PC-9 (cell line): ENCODE measurements at regions not wholly inside any gene's neighbourhood (a gene's known extent, or its start where the extent isn't known, plus 50 kb on each side); places are given as distances from the start of the nearest gene placed in this dataset.

Source experiments
- BruUV-seq: library from RNA; stranded (reverse); fragments of 400-500 nt; replicated peaks from 2 replicates; lab custom pipeline; 2021; lab: Mats Ljungman, UMichigan
- CTCF ChIA-PET: fragments of 300-600 bp; sonication (Branson Sonifier 250); formaldehyde crosslinking; loops from one replicate; lab custom pipeline; 2022; ENCODE audit warnings: antibody characterized with exemption; lab: Charles Lee
- POLR2A ChIA-PET: fragments of 300-600 bp; sonication (Branson Sonifier 250); formaldehyde crosslinking; loops from one replicate; lab custom pipeline; 2022; ENCODE audit warnings: antibody characterized with exemption; ENCODE audit not compliant: unreplicated experiment; lab: Charles Lee
- DNase-seq, 2 experiments: peaks; one replicate each; pipeline versions ENCODE4 v3.0.0 to v3.0.0-alpha.2; 2015 to 2022; ENCODE audit warnings: mixed read lengths in 1 of 2
- H2AFZ ChIP-seq: fragments of 200-600 bp; sonication (generic); 2 replicates; pipeline ENCODE4 v1.8.1; 2017; ENCODE audit warnings: antibody characterized with exemption
- H3F3A ChIP-seq: fragments of 200-600 bp; sonication (generic); 2 replicates; pipeline ENCODE4 v1.8.1; 2017; ENCODE audit warnings: antibody characterized with exemption, mild to moderate bottlenecking, low read depth; ENCODE audit not compliant: insufficient read depth
- H3K27ac ChIP-seq: fragments of 200-600 bp; sonication (generic); 2 replicates; pipeline ENCODE4 v1.6.1; 2016; ENCODE audit warnings: mixed run types
- H3K27me3 ChIP-seq: fragments of 200-600 bp; sonication (generic); 2 replicates; pipeline ENCODE4 v1.6.1; 2016; ENCODE audit warnings: low read depth, mixed run types; ENCODE audit not compliant: insufficient read depth
- H3K36me3 ChIP-seq: fragments of 200-600 bp; sonication (generic); 2 replicates; pipeline ENCODE4 v1.6.1; 2016; ENCODE audit warnings: low read depth, mixed run types
- H3K4me1 ChIP-seq: fragments of 200-600 bp; sonication (generic); replicated peaks from 2 replicates; pipeline ENCODE4 v1.6.1; 2016; ENCODE audit warnings: mixed run types; ENCODE audit not compliant: insufficient read depth
- H3K4me2 ChIP-seq: fragments of 200-600 bp; sonication (generic); 2 replicates; pipeline ENCODE4 v1.6.1; 2017; ENCODE audit warnings: mixed run types
- H3K4me3 ChIP-seq: fragments of 200-600 bp; sonication (generic); 2 replicates; pipeline ENCODE4 v1.6.1; 2016; ENCODE audit warnings: mixed run types
- H3K79me2 ChIP-seq: fragments of 200-600 bp; sonication (generic); 2 replicates; pipeline ENCODE4 v1.6.1; 2017; ENCODE audit warnings: low read depth, mixed run types
- H3K9me2 ChIP-seq: fragments of 200-600 bp; sonication (generic); 2 replicates; pipeline ENCODE4 v1.8.1; 2017; ENCODE audit warnings: mild to moderate bottlenecking; ENCODE audit not compliant: insufficient read depth
- H3K9me3 ChIP-seq: fragments of 200-600 bp; sonication (generic); 2 replicates; pipeline ENCODE4 v1.8.1; 2016; ENCODE audit warnings: low read depth; ENCODE audit not compliant: insufficient read depth
- H4K20me1 ChIP-seq: fragments of 200-600 bp; sonication (generic); 2 replicates; pipeline ENCODE4 v1.8.1; 2017; ENCODE audit not compliant: insufficient read depth
- CTCF ChIP-seq: fragments of 200-600 bp; sonication (generic); conservative IDR thresholded peaks from 2 replicates; pipeline ENCODE4 v1.6.1; 2017; ENCODE audit warnings: mixed run types, antibody characterized with exemption, mild to moderate bottlenecking, moderate library complexity
- EZH2 ChIP-seq: fragments of 200-600 bp; sonication (generic); IDR thresholded peaks from 2 replicates; pipeline ENCODE4 v1.8.0; 2017; ENCODE audit warnings: antibody characterized with exemption, low read depth
- intact Hi-C: fragments of 100-400 bp; cut with micrococcal nuclease; formaldehyde crosslinking; loops from one replicate; pipeline ENCODE4 v1.10.0; 2022; ENCODE audit not compliant: unreplicated experiment

- no TSS peak for BruUV-seq
- TF ChIP-seq EZH2 (no peak), CTCF (no peak)
- no peak for DNase-seq
- intact Hi-C loops, result no loop called here
- H3K4me2 ChIP-seq, result no peak overlapping the region
- H3K9me3 ChIP-seq, result no peaks in the 10 kb centered on the region
- no peaks in the 10 kb centered on the region for H3K9me2 ChIP-seq
- H3F3A ChIP-seq, result no peaks in the 10 kb centered on the region
- no peaks in the 10 kb centered on the region for H3K4me1 ChIP-seq
- CTCF ChIA-PET, result no interaction called here
- H3K27me3 ChIP-seq, result peaks cover 43% of the 10 kb centered on the region
- H4K20me1 ChIP-seq, result no peaks in the 10 kb centered on the region
- no peak overlapping the region for H3K4me3 ChIP-seq
- H3K79me2 ChIP-seq, result no peaks in the 10 kb centered on the region
- no peak overlapping the region for H3K27ac ChIP-seq
- POLR2A ChIA-PET, result no interaction called here
- no peaks in the 10 kb centered on the region for H3K36me3 ChIP-seq
- no peak overlapping the region for H2AFZ ChIP-seq
Measured at GRCh38 chr2:23220513-23221094, 164.4 kb upstream of the KLHL29 start.

- ChIA-PET POLR2A (no interaction called here), CTCF (no interaction called here)
- H3K4me3 ChIP-seq, result no peak overlapping the region
- peaks cover 39% of the 10 kb centered on the region for H3K27me3 ChIP-seq
- no peaks in the 10 kb centered on the region for H3K9me3 ChIP-seq
- H3F3A ChIP-seq, result no peaks in the 10 kb centered on the region
- no TSS peak for BruUV-seq
- TF ChIP-seq CTCF, result no peak
- TF ChIP-seq EZH2, result no peak
- no peaks in the 10 kb centered on the region for H3K36me3 ChIP-seq
- no peak overlapping the region for H3K4me2 ChIP-seq
- intact Hi-C loops, result no loop called here
- no peak for DNase-seq
- no peaks in the 10 kb centered on the region for H3K79me2 ChIP-seq
- H4K20me1 ChIP-seq, result no peaks in the 10 kb centered on the region
- H3K4me1 ChIP-seq, result no peaks in the 10 kb centered on the region
- no peak overlapping the region for H3K27ac ChIP-seq
- H3K9me2 ChIP-seq, result no peaks in the 10 kb centered on the region
- no peak overlapping the region for H2AFZ ChIP-seq
Measured at GRCh38 chr2:23221236-23221635, 163.7 kb upstream of the KLHL29 start.

GRCh38 chr2:23221901-23222300, 163.1 kb upstream of the KLHL29 start:
- H3K4me2 ChIP-seq, result no peak overlapping the region
- intact Hi-C loops, result no loop called here
- no TSS peak for BruUV-seq

More at GRCh38 chr2:23221901-23222300, 163.1 kb upstream of the KLHL29 start:
- POLR2A ChIA-PET, result no interaction called here
- Histone ChIP-seq H3K36me3 (no peaks in the 10 kb centered on the region), H3K79me2 (no peaks in the 10 kb centered on the region), H3K27me3 (peaks cover 39% of the 10 kb centered on the region), H3F3A (no peaks in the 10 kb centered on the region), H3K9me3 (no peaks in the 10 kb centered on the region), H3K9me2 (no peaks in the 10 kb centered on the region), H3K4me3 (no peak overlapping the region), H3K4me1 (no peaks in the 10 kb centered on the region), H4K20me1 (no peaks in the 10 kb centered on the region), H2AFZ (no peak overlapping the region), H3K27ac (no peak overlapping the region)
- DNase-seq, result no peak
- TF ChIP-seq CTCF, result no peak
- no peak for TF ChIP-seq EZH2
- CTCF ChIA-PET, result no interaction called here
